ENCODE measurements at regions not wholly inside any gene's neighbourhood (a gene's known extent, or its start where the extent isn't known, plus 50 kb on each side); places are given as distances from the start of the nearest gene placed in this dataset.

- no peak for DNase-seq
Observed at GRCh38 chr6:40936818-40937251, 102.2 kb downstream of the UNC5CL start.

DNA sequence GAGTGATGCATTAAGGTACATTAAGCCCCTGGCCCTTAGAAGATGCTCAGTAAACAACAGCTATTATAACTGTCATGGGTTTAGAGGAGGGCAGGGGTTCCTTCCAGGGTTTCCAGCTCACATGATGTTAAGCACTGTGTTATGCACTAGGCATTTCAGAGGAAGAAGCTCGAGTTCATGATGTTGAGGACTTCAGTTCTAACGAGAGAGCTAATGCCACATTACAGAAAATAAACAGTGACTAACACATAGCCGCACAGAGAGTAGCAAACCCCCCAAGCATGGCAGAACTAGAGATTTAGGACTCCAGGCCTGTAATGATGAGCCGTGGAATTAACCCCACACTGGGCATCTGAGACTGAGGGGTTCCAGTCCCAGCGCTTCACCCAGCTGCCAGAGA, 105.2 kb downstream of the UNC5CL start:
- DNase-seq: no peak

DNA sequence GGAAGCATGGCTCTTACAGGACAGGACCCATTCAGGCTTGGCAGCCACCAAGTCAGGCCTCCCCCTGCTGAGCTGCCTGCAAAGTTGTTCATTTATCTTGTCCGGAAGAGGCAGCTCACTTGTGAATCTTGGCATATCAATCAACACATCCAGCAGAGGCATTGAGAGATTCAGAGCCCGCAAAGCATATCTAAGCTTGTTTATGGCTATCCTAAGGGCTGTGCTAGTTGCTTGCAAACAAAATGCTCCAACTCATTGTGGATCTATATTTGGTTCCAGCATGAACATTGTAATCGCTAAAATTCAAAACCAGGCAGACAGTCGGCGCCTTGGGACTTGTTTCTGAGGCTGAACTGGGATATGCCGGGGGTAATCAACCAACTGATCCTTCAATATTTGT, 106.1 kb downstream of the UNC5CL start:
- no peak for DNase-seq

GRCh38 chr6:40932366-40932765, 106.7 kb downstream of the UNC5CL start:
- DNase-seq: no peak

DNA sequence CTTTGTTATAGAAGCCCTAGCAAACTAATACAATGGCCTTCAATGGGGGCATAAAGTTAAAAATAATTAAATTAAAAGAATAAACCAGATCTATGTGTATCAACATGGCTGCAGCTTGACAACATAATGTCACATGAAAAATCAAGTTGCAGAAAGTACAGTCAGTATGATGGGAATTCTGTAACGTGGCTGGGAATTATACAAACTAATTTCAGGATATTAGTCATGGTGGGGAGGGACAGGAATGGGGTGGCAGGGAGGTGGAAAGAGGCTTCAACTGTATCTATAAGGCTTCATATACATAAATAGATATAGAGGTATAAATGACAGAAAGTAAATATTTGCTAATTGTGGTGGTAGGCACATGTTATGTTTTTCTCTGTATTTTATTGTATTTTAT, 107.1 kb downstream of the UNC5CL start:
- no peak for DNase-seq

DNA sequence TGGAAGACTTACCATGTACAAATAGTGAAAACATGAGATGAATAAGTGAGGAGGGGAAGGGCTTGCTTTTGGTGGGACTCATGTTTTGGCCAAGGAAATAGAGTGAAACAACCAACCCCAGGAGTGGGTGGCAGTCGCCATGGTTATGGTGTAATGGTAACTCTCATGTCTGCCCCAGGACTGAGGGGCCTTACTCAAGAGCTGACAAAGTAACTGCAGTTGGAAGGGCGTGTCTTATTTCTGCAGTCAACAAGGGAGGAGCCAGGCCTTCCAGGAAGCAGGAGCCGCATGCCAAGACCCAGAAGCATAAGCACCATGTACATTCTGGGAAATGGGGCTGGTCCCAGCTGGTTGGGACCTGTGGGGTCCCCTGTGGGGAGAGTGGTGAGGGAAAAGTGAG, 108.5 kb downstream of the UNC5CL start:
- no peak for DNase-seq

GRCh38 chr6:40930045-40930444, 109.0 kb downstream of the UNC5CL start:
- DNase-seq: no peak

DNA sequence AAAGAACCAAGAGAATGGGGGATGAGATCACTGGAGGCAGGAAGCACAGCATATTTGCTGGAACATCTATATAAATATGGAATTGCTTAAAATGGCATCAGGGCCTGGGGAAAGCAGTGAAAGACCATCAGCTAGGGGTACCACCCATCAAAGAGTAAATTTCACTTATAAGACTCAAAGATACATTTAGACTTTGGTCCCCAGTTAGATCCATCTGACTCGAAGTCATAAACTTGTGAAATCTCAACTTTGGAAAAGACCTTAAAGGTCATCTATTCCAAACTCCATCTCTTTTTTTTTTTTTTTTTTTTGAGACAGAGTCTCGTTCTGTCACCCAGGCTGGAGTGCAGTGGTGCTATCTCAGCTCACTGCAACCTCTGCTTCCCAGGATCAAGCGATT, 109.8 kb downstream of the UNC5CL start:
- no peak for DNase-seq

GRCh38 chr6:40928763-40929162, 110.3 kb downstream of the UNC5CL start:
- DNase-seq: no peak

DNA sequence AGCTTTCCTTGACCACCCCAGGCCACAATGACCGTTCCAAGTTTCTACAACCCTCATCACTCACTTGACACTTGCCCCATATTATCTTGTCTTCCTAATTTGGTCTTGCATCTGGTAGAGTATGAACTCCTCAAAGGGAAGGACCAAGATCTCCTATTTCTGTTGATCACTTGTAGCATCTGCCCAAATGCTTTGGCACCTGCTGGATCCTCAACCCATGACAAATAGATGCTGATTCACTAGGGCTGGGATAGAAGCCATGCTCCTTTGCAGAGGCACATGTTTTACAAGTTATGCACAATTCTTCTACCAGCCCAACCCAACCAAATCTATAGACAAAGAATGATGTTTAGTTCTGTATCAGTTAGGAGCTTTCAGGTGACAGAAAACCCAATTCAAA, 110.7 kb downstream of the UNC5CL start:
- DNase-seq: no peak

DNA sequence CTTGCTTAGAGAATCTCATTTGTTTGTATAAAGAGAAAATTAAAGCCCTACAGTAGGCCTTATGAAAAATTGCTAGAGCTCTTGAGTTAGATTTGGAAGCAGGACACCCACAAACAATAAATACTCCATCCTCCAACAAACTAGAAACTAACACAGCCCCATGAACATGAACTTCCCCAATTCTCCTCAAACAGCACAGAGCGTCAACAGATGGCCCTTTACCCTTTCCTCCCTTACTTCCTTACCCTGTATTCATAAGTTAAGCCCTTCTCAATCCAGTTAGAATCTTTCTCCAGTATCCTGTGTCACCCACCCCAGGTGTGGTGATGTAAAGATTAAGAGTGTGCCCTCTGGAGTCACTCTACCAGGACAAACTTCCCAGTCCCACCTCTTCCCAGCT, 113.7 kb downstream of the UNC5CL start:
- DNase-seq: no peak

DNA sequence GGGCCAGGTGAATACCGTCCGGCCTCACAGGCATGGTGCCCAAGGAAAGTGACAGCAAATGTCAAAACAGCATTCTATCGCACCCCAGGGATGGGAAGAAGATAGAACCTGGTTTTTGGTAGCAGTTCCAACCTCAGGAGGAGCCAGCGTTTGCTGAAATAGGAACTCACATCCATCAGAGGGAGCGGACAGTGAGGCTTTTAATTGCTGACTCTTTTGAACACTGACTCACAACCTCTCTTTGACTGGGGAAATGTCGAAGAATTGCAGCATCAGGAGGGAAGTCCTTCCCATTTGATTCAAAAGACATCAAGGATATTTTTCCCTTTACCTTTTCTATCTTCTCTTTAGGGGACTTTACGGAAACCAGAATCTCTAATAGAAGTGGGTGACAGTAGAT, 114.2 kb downstream of the UNC5CL start:
- DNase-seq: no peak

DNA sequence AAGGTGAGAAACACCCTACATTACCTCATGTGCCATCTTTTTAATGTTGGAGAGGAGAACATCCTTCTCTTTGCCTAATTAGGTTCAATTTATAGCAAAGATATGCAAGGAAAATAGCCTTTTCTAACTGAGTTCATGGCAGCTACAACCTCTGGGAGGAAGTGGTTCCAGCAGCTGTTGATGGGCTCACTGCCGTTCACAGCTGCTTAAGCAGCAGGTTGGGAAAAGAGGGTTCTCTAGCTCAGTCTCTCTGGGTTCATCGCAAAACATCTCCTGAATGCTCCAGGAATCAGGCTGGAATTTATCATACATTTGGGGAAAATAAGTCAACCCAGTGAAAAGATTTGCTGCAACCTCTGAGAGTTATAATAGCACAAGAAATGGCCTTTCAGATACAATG, 115.1 kb downstream of the UNC5CL start:
- DNase-seq: no peak

- no peak for DNase-seq
Observed at GRCh38 chr6:40923326-40923725, 115.7 kb downstream of the UNC5CL start.

GRCh38 chr6:40922281-40922680, 116.7 kb downstream of the UNC5CL start:
- DNase-seq: peak; percentile 28

DNA sequence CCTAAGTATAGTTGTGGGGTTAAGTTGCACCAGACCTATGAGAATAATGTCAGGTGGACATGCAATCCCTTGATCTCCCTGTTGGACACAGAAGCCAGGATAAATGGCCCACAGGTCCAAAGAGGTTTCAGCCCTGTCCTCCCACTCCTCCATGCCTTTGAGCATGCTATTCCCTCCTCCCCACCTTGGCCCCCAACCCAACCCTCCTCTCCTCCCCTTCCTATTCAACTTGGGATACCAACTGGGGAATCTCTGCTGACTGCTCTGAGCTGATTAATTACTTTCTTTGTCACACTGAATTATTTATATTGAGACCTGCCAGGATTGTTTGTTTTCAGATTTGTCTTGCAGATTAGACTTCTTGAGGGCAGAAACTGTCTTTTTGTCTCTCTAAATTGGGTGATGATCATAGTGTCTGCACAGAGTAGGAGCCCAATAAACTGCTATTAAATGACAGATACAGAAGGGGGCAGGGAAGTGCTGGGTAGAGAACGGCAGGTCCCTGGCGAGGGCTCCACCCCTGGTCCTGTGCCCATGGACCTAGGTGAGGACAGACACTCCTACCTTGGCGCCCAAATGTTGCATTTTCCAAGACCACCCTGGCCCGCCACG, 120.9 kb downstream of the UNC5CL start:
- no peak for DNase-seq

GRCh38 chr6:40917603-40918002, 121.4 kb downstream of the UNC5CL start:
- no peak for DNase-seq

GRCh38 chr6:40916845-40917244, 122.2 kb downstream of the UNC5CL start:
- no peak for DNase-seq

GRCh38 chr6:40915165-40915564, 123.9 kb downstream of the UNC5CL start:
- no peak for DNase-seq

- DNase-seq: no peak
Observed at GRCh38 chr6:40914005-40914404, 125.0 kb downstream of the UNC5CL start.

GRCh38 chr6:40912158-40912946, 126.7 kb downstream of the UNC5CL start:
- DNase-seq: peak; percentile 89

DNA sequence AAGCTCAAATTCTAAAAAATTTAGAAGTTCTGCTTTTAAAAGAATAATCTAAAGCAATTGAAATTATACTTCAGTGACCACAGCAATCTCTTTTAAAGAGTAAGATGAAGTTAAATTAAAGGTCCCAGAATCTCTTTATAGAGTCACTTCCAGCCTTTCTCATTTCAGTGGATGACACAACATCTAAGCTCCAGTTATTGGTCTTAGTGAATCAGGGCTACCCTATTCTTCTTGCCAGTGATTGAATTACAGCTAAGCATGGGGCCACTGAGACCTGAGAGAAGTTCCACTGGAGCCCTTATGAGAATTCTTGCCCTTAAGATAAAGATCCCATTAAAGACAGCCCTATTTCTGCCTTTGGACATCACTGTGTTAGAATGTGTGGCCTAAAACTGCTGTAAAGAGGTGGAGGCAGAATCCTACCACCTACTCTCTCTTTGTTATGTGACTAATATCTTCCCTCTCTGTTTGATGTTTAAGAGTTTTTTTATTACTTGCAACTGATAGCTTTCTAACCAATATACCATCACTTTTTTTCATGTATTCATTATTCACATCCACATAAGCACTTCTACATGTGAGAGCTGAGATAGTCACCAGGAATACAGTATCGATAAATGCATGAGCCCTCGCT, 128.6 kb downstream of the UNC5CL start:
- DNase-seq: no peak

DNA sequence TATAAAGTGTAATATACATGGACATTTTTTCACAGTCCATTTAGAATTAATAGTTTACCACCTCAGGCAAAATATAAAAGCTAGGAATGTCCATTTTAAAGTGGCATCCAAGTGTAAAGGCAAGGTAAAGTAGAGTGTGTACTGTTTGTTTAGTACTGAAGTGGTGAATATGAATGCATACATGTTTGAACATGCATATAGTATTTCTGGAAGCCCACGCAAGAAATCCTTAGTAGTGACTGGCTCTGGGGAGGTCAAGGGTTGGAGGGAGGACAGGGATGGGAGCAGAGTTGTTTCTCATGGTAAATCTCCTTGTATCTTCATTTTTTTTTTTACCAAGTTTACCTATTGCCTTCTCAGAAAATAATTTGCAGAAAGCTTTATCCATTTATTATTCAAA, 129.2 kb downstream of the UNC5CL start:
- DNase-seq: no peak

- DNase-seq: no peak
Observed at GRCh38 chr6:40907198-40907701, 131.8 kb downstream of the UNC5CL start.
